ENCODE measurements at regions not wholly inside any gene's neighbourhood (a gene's known extent, or its start where the extent isn't known, plus 50 kb on each side); places are given as distances from the start of the nearest gene placed in this dataset.
"Not testable (repeated sequence)": the region's sequence is repeated elsewhere in the genome, so short reads cannot be mapped to it uniquely, and the experiment has no call there.

GRCh38 chrY:26167332-26167731 lies 545.4 kb downstream of the CDY1 start:
- DNase-seq (ENCODE audit: low read depth); H3K4me3 ChIP-seq (ENCODE audit: low read depth, low read length): not testable (repeated sequence)

- not testable (repeated sequence) for DNase-seq (ENCODE audit: low read depth); H3K4me3 ChIP-seq (ENCODE audit: low read depth, low read length)
Measured at GRCh38 chrY:26179326-26179725, 557.4 kb downstream of the CDY1 start.

GRCh38 chrY:26224974-26225373 lies 603.1 kb downstream of the CDY1 start:
- not testable (repeated sequence) for H3K4me3 ChIP-seq (ENCODE audit: low read depth, low read length); DNase-seq (ENCODE audit: low read depth)

DNA sequence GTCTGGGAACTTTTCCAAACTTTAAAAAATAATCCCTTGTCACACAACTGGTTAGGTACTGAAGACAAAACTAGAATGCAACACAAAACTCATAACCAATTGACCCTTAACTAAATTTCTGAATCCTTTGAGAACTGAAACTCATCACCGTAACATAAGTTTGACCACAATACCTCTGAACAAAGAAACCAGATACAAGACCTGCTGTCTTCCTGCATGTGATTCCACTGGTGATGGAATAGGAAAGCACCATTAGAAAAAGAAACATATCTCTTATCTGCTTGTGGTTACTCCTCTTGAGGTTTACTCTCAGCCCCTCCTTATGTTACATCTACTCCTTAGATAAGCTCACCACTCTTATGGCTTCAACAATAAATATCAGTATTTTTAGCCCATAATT lies 603.6 kb downstream of the CDY1 start:
- not testable (repeated sequence) for H3K4me3 ChIP-seq (ENCODE audit: low read depth, low read length); DNase-seq (ENCODE audit: low read depth)

DNA sequence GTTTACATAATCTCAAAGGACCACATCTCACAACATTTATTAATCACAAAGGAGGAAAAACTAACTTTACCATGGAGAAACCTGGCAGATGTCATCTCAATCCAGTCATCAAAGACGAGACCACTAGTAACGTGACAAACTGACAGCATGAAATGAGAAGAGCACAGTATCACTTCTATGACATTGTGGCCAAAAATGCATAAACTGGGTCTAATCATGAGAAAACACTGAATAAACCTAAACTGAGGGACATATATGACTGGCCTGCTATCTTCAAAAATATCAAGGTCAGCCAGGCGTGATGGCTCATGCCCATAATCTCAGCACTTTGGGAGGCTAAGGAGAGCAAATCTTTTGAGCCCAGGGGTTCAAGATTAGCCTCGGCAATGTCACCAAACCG lies 619.0 kb downstream of the CDY1 start:
- H3K4me3 ChIP-seq (ENCODE audit: low read depth, low read length); DNase-seq (ENCODE audit: low read depth): not testable (repeated sequence)

GRCh38 chrY:26254262-26254661 lies 632.3 kb downstream of the CDY1 start:
- not testable (repeated sequence) for H3K4me3 ChIP-seq (ENCODE audit: low read depth, low read length); DNase-seq (ENCODE audit: low read depth)

DNA sequence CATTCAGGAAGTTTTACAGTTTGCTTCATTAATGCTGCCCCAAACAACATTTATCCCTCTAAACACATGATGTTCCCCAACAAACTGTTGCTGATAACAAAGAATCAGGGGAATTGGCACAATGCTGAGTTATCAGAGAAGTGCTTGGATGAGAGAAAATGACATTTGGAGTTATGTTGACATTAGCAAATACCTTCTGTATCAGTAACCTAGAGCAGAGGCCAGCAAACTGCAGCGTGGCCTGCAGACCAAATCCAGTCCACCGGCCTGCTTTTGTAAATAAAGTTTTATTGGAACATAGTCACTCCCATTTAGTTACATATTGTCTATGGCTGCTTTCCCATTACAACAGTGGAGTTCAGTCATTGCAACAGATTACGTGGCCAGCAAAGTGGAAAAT lies 643.5 kb downstream of the CDY1 start:
- DNase-seq (ENCODE audit: low read depth); H3K4me3 ChIP-seq (ENCODE audit: low read depth, low read length): not testable (repeated sequence)

DNA sequence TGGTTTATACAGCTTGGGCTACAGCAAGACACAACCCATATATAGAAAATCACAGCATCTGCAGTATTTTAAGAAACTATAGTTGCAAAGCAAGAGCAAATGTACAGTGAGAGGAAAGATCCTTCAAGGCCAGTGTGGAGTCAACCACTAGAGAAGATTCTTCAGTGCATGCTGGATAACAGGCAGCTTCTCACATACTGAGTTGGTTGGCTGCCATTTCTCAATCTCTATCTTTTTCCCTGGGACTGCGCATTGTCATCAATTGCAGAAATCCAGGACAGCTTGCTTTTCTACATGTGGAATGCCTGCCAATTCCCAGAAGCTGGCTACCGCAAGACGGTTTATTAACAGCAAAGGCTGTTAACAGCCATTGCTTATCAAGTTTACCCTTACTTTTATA lies 646.5 kb downstream of the CDY1 start:
- not testable (repeated sequence) for DNase-seq (ENCODE audit: low read depth); H3K4me3 ChIP-seq (ENCODE audit: low read depth, low read length)

GRCh38 chrY:26268934-26269333 lies 647.0 kb downstream of the CDY1 start:
- not testable (repeated sequence) for H3K4me3 ChIP-seq (ENCODE audit: low read depth, low read length); DNase-seq (ENCODE audit: low read depth)

DNA sequence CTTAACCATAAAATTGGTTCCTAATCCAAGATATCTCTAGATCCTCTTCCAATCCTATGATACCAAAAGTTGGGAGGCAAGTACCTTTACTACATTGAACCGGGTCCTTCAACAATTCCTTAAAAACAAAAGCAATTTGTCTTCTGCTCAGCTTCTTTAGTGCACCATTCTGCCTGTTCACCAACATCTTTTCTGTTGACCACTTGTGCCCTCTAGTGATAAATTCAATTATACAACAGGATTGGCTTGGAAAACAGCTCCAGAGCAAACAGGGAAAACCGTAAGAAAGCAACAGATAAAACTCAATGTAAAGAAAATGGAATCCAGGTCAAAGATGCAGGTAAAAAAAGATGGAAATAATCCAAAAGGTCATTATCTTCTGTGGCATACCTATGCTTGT lies 651.2 kb downstream of the CDY1 start:
- DNase-seq (ENCODE audit: low read depth); H3K4me3 ChIP-seq (ENCODE audit: low read depth, low read length): not testable (repeated sequence)

GRCh38 chrY:26306046-26306445 lies 684.1 kb downstream of the CDY1 start:
- H3K4me3 ChIP-seq (ENCODE audit: low read depth, low read length); DNase-seq (ENCODE audit: low read depth): not testable (repeated sequence)

GRCh38 chrY:26306630-26307385 lies 684.9 kb downstream of the CDY1 start:
- not testable (repeated sequence) for H3K4me3 ChIP-seq (ENCODE audit: low read depth, low read length); DNase-seq (ENCODE audit: low read depth)

DNA sequence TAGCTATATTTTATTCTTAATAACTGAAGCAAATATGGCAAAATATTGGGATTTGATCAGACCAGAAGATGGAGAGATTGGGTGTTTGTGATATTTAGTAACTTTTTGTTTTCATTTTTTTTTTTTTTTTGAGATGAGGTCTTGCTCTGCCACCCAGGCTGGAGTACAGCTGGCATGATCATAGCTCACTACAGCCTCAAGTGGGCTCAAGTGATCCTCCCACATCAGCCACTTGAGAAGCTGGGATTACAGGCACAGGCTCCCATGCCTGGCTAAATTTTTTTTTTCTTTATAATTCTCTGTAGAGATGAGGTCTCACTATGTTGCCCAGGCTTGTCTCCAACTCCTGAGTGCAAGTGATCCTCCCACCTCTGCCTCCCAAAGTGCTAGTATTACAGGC lies 686.4 kb downstream of the CDY1 start:
- not testable (repeated sequence) for H3K4me3 ChIP-seq (ENCODE audit: low read depth, low read length); DNase-seq (ENCODE audit: low read depth)

GRCh38 chrY:26315065-26315464 lies 693.1 kb downstream of the CDY1 start:
- peak; percentile 14 for DNase-seq (ENCODE audit: low read depth)
- peak; percentile 36 for TF ChIP-seq CTCF (IDR thresholded peaks at IDR 0.05; ENCODE audit: control insufficient read depth, extremely low read depth, insufficient read depth)

GRCh38 chrY:26319488-26320202 lies 697.7 kb downstream of the CDY1 start:
- H3K4me3 ChIP-seq (ENCODE audit: low read depth, low read length); DNase-seq (ENCODE audit: low read depth): not testable (repeated sequence)

More at GRCh38 chrY:26315065-26315464, 693.1 kb downstream of the CDY1 start:
- not testable (repeated sequence) for H3K4me3 ChIP-seq (ENCODE audit: low read depth, low read length)

DNA sequence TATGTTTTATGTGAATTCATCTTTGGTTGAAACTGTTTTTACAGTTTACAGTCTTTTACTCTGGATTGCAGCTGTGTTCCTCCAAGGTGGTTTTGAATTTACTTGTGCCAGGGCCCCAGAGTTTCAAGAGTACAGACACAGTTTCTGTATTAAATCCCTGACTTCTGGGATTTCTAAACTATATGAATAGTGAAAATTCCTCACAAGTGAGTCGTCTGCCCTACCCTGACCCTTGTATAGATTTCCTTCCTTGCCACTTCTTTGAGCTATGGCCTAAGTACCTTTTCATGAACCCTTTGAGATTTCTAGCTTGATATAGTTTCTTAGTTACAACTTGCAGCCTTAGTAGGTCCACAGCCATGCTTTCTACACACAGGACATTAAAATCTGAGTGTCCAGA lies 700.8 kb downstream of the CDY1 start:
- not testable (repeated sequence) for H3K4me3 ChIP-seq (ENCODE audit: low read depth, low read length); DNase-seq (ENCODE audit: low read depth)

DNA sequence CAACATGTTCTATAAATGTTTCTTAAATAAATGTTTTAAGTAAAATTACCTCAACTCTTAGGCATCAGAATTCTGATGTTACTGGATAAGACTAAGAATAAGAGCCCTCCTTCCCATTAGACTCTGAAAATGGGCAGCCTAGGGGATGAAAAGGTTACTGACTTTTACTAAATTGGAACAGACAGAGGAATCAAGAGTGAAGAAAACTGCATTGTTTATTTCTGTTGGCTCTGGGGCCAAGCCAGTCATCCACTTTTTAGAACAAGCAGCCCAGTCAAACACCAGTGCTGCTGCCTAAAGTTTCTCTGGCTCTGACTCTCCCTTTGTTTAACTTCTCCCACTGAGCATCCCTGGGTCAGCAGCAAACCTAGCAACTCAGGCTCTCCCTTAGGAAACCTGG lies 731.0 kb downstream of the CDY1 start:
- not testable (repeated sequence) for H3K4me3 ChIP-seq (ENCODE audit: low read depth, low read length); DNase-seq (ENCODE audit: low read depth)
